SK-N-SH treated with all-trans-retinoic acid at 6 μM for 48 hours (cell line): ENCODE measurements at regions not wholly inside any gene's neighbourhood (a gene's known extent, or its start where the extent isn't known, plus 50 kb on each side); places are given as distances from the start of the nearest gene placed in this dataset.

Experiments used
- ATAC-seq: fragments of 200-7000 bp; cut with Tn5 transposase; 3 replicates; pipeline ENCODE4 v1.9.1; 2020; ENCODE audit warnings: mild to moderate bottlenecking, moderate library complexity
- ARNTL ChIP-seq: fragments of 450-650 bp; formaldehyde crosslinking; IDR thresholded peaks from 2 replicates; pipeline ENCODE4 v1.5.0; 2020; ENCODE audit warnings: low read depth, mild to moderate bottlenecking, moderate library complexity, borderline replicate concordance
- BACH2 ChIP-seq: fragments of 250-450 bp; sonication (Bioruptor Pico); IDR thresholded peaks from 2 replicates; pipeline ENCODE4 v1.9.0; 2021; ENCODE audit warnings: mild to moderate bottlenecking, borderline replicate concordance
- CREB5 ChIP-seq: fragments of 250-450 bp; sonication (Bioruptor Pico); IDR thresholded peaks from 2 replicates; pipeline ENCODE4 v1.5.1; 2020; ENCODE audit warnings: low read depth, mild to moderate bottlenecking, moderate library complexity
- CSDC2 ChIP-seq: fragments of 250-450 bp; sonication (Bioruptor Pico); IDR thresholded peaks from 2 replicates; pipeline ENCODE4 v1.5.0; 2020; ENCODE audit warnings: mild to moderate bottlenecking, moderate library complexity
- GLIS3 ChIP-seq: fragments of 250-450 bp; sonication (Bioruptor Pico); IDR thresholded peaks from 2 replicates; pipeline ENCODE4 v1.5.0; 2020; ENCODE audit warnings: mild to moderate bottlenecking, moderate library complexity
- ISL1 ChIP-seq: fragments of 250-450 bp; sonication (Bioruptor Pico); IDR thresholded peaks from 2 replicates; pipeline ENCODE4 v2.1.2; 2022; ENCODE audit warnings: mild to moderate bottlenecking, moderate library complexity
- PATZ1 ChIP-seq: fragments of 250-450 bp; sonication (Bioruptor Pico); IDR thresholded peaks from 2 replicates; pipeline ENCODE4 v1.8.0; 2020; ENCODE audit warnings: mild to moderate bottlenecking, moderate library complexity, borderline replicate concordance
- POU6F1 ChIP-seq: fragments of 250-450 bp; sonication (Bioruptor Pico); IDR thresholded peaks from 2 replicates; pipeline ENCODE4 v1.8.0; 2021; ENCODE audit warnings: low read depth, mild to moderate bottlenecking, moderate library complexity, borderline replicate concordance
- RARB ChIP-seq: fragments of 250-450 bp; sonication (Bioruptor Pico); IDR thresholded peaks from 2 replicates; pipeline ENCODE4 v1.8.0; 2021; ENCODE audit warnings: mild to moderate bottlenecking, moderate library complexity
- SNAI2 ChIP-seq: fragments of 250-450 bp; sonication (Bioruptor Pico); IDR thresholded peaks from 2 replicates; pipeline ENCODE4 v1.5.0; 2020; ENCODE audit warnings: mild to moderate bottlenecking, moderate library complexity
- TCF4 ChIP-seq: fragments of 250-450 bp; sonication (Bioruptor Pico); IDR thresholded peaks from 2 replicates; pipeline ENCODE4 v1.8.0; 2021; ENCODE audit warnings: mild to moderate bottlenecking, moderate library complexity, borderline replicate concordance
- TOX ChIP-seq: fragments of 250-450 bp; sonication (Bioruptor Pico); IDR thresholded peaks from 2 replicates; pipeline ENCODE4 v1.8.0; 2021; ENCODE audit warnings: mild to moderate bottlenecking, moderate library complexity, borderline replicate concordance
- TSHZ2 ChIP-seq: fragments of 250-450 bp; sonication (Bioruptor Pico); IDR thresholded peaks from 2 replicates; pipeline ENCODE4 v1.5.0; 2020; ENCODE audit warnings: mild to moderate bottlenecking, moderate library complexity
- ZC3H10 ChIP-seq: fragments of 250-450 bp; sonication (Bioruptor Pico); IDR thresholded peaks from 2 replicates; pipeline ENCODE4 v1.5.1; 2021; ENCODE audit warnings: mild to moderate bottlenecking, moderate library complexity
- ZFP3 ChIP-seq: fragments of 250-450 bp; sonication (Bioruptor Pico); IDR thresholded peaks from 2 replicates; pipeline ENCODE4 v1.5.0; 2020; ENCODE audit warnings: mild to moderate bottlenecking, moderate library complexity
- ZFP30 ChIP-seq: fragments of 450-650 bp; formaldehyde crosslinking; IDR thresholded peaks from 2 replicates; pipeline ENCODE4 v1.5.0; 2022; ENCODE audit warnings: mild to moderate bottlenecking, moderate library complexity
- ZNF565 ChIP-seq: fragments of 450-650 bp; formaldehyde crosslinking; conservative IDR thresholded peaks from 2 replicates; pipeline ENCODE4 v1.5.0; 2020; ENCODE audit warnings: low read depth, mild to moderate bottlenecking, moderate library complexity
- ZNF70 ChIP-seq: fragments of 450-650 bp; formaldehyde crosslinking; IDR thresholded peaks from 2 replicates; pipeline ENCODE4 v1.5.0; 2020; ENCODE audit warnings: mild to moderate bottlenecking, moderate library complexity
- ZNF8 ChIP-seq: fragments of 450-650 bp; formaldehyde crosslinking; IDR thresholded peaks from 2 replicates; pipeline ENCODE4 v1.5.0; 2020; ENCODE audit warnings: mild to moderate bottlenecking, moderate library complexity
- TF ChIP-seq, protein P1 (sequence below): fragments of 250-450 bp; sonication (Bioruptor Pico); IDR thresholded peaks from 2 replicates; pipeline ENCODE4 v1.5.1; 2021; ENCODE audit warnings: mild to moderate bottlenecking, moderate library complexity

GRCh38 chr1:177355575-177355974, 184.8 kb downstream of the BRINP2 start:
- ATAC-seq = no peak
- TF ChIP-seq ZFP3 (no peak), TCF4 (CRISPR knock-in tag) (no peak), PATZ1 (CRISPR knock-in tag) (no peak), ZNF8 (CRISPR knock-in tag) (no peak), ZNF565 (CRISPR knock-in tag) (no peak), CSDC2 (CRISPR knock-in tag) (no peak), POU6F1 (CRISPR knock-in tag) (no peak), CREB5 (CRISPR knock-in tag) (no peak), TOX (CRISPR knock-in tag) (no peak), ZNF70 (no peak), ARNTL (CRISPR knock-in tag) (no peak), GLIS3 (CRISPR knock-in tag) (no peak), SNAI2 (CRISPR knock-in tag) (no peak), ZC3H10 (CRISPR knock-in tag) (no peak), BACH2 (no peak), RARB (CRISPR knock-in tag) (no peak), ISL1 (CRISPR knock-in tag) (no peak), TSHZ2 (no peak), ZFP30 (CRISPR knock-in tag) (no peak)
- TF ChIP-seq, protein P1, sequence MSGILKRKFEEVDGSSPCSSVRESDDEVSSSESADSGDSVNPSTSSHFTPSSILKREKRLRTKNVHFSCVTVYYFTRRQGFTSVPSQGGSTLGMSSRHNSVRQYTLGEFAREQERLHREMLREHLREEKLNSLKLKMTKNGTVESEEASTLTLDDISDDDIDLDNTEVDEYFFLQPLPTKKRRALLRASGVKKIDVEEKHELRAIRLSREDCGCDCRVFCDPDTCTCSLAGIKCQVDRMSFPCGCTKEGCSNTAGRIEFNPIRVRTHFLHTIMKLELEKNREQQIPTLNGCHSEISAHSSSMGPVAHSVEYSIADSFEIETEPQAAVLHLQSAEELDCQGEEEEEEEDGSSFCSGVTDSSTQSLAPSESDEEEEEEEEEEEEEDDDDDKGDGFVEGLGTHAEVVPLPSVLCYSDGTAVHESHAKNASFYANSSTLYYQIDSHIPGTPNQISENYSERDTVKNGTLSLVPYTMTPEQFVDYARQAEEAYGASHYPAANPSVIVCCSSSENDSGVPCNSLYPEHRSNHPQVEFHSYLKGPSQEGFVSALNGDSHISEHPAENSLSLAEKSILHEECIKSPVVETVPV = no peak

- no peak for TF ChIP-seq ARNTL (CRISPR knock-in tag)
- no peak for TF ChIP-seq TSHZ2
- no peak for TF ChIP-seq PATZ1 (CRISPR knock-in tag)
These were observed 183.5 kb downstream of the BRINP2 start for GRCh38 chr1:177354247-177354646.

More at GRCh38 chr1:177354247-177354646, 183.5 kb downstream of the BRINP2 start:
- ATAC-seq = no peak
